Smooth muscle cell (in vitro differentiated cells): ENCODE measurements at regions not wholly inside any gene's neighbourhood (a gene's known extent, or its start where the extent isn't known, plus 50 kb on each side); places are given as distances from the start of the nearest gene placed in this dataset.

Experiments used
- DNase-seq: peaks from one replicate; lab custom pipeline; 2025; ENCODE audit not compliant: unreplicated experiment; lab: John Stamatoyannopoulos, UW
- H2AFZ ChIP-seq: fragments of 200-600 bp; sonication (generic); 2 replicates; pipeline ENCODE4 v1.6.0; 2016; ENCODE audit warnings: antibody characterized with exemption, low read depth, mild to moderate bottlenecking
- H3F3A ChIP-seq: fragments of 200-600 bp; sonication (generic); 2 replicates; pipeline ENCODE4 v1.6.0; 2017; ENCODE audit warnings: antibody characterized with exemption, low read depth
- H3K27ac ChIP-seq: fragments of 200-600 bp; sonication (generic); 2 replicates; pipeline ENCODE4 v1.5.1; 2016; ENCODE audit warnings: low read depth, mild to moderate bottlenecking
- H3K27me3 ChIP-seq: fragments of 200-600 bp; sonication (generic); 2 replicates; pipeline ENCODE4 v1.6.1; 2016; ENCODE audit warnings: low read depth, mild to moderate bottlenecking
- H3K36me3 ChIP-seq: fragments of 200-600 bp; sonication (generic); 2 replicates; pipeline ENCODE4 v1.5.1; 2016; ENCODE audit warnings: low read depth
- H3K4me1 ChIP-seq: fragments of 200-600 bp; sonication (generic); 2 replicates; pipeline ENCODE4 v1.5.1; 2016; ENCODE audit warnings: low read depth
- H3K4me2 ChIP-seq: fragments of 200-600 bp; sonication (generic); 2 replicates; pipeline ENCODE4 v1.6.0; 2016; ENCODE audit warnings: mild to moderate bottlenecking
- H3K4me3 ChIP-seq: fragments of 200-600 bp; sonication (generic); 2 replicates; pipeline ENCODE4 v1.5.1; 2016; ENCODE audit warnings: mild to moderate bottlenecking
- H3K79me2 ChIP-seq: fragments of 200-600 bp; sonication (generic); 2 replicates; pipeline ENCODE4 v1.6.0; 2016; ENCODE audit warnings: low read depth, mild to moderate bottlenecking
- H3K9ac ChIP-seq: fragments of 200-600 bp; sonication (generic); 2 replicates; pipeline ENCODE4 v1.6.0; 2016; ENCODE audit warnings: low read depth
- H3K9me3 ChIP-seq: fragments of 200-600 bp; sonication (generic); replicated peaks from 2 replicates; pipeline ENCODE4 v1.5.1; 2016; ENCODE audit warnings: low read depth
- H4K20me1 ChIP-seq: fragments of 200-600 bp; sonication (generic); 2 replicates; pipeline ENCODE4 v1.6.0; 2016; ENCODE audit warnings: low read depth
- WGBS: methylation state at CpG from one replicate; pipeline ENCODE4 v1.1.7; 2016; ENCODE audit warnings: low lambda C conversion rate; 5-methylcytosine and 5-hydroxymethylcytosine counted together
- TF ChIP-seq, protein P1 (sequence below): fragments of 200-600 bp; sonication (generic); IDR thresholded peaks from 2 replicates; pipeline ENCODE4 v1.5.1; 2017; ENCODE audit warnings: borderline replicate concordance, mild to moderate bottlenecking, antibody characterized with exemption; ENCODE audit not compliant: insufficient read depth, poor library complexity, severe bottlenecking

DNA sequence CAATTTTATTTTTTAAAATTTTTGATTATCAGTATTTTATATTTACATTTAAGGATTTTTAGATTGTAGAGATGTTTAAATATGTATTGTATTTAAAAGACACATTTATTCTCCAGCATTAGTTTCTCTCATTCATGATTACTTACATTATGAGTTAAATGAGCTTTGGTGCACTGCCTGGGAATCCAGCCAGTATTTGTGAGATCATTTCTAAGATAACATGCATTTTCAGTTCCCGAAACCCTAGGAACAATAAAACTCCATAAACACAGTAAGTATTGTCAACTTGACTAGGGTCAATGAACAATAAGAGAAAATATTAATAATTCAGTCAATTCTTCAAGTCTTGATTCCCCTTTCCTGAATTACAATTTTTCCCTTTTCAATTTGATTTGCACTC lies 403.3 kb downstream of the PLK2 start:
- Histone ChIP-seq H3K27me3 (no peaks in the 10 kb centered on the region), H3K4me3 (no peak overlapping the region), H3K9me3 (no peaks in the 10 kb centered on the region), H4K20me1 (no peaks in the 10 kb centered on the region), H3K36me3 (no peaks in the 10 kb centered on the region), H3K79me2 (no peaks in the 10 kb centered on the region), H3K27ac (no peak overlapping the region), H3K4me1 (no peaks in the 10 kb centered on the region), H2AFZ (no peak overlapping the region), H3K9ac (no peak overlapping the region), H3K4me2 (no peak overlapping the region), H3F3A (peaks cover 2% of the 10 kb centered on the region)
- no peak for DNase-seq
- TF ChIP-seq, protein P1, sequence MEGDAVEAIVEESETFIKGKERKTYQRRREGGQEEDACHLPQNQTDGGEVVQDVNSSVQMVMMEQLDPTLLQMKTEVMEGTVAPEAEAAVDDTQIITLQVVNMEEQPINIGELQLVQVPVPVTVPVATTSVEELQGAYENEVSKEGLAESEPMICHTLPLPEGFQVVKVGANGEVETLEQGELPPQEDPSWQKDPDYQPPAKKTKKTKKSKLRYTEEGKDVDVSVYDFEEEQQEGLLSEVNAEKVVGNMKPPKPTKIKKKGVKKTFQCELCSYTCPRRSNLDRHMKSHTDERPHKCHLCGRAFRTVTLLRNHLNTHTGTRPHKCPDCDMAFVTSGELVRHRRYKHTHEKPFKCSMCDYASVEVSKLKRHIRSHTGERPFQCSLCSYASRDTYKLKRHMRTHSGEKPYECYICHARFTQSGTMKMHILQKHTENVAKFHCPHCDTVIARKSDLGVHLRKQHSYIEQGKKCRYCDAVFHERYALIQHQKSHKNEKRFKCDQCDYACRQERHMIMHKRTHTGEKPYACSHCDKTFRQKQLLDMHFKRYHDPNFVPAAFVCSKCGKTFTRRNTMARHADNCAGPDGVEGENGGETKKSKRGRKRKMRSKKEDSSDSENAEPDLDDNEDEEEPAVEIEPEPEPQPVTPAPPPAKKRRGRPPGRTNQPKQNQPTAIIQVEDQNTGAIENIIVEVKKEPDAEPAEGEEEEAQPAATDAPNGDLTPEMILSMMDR: no peak
- WGBS: 80% methylated on average over 1 of the region's 1 CpG

DNA sequence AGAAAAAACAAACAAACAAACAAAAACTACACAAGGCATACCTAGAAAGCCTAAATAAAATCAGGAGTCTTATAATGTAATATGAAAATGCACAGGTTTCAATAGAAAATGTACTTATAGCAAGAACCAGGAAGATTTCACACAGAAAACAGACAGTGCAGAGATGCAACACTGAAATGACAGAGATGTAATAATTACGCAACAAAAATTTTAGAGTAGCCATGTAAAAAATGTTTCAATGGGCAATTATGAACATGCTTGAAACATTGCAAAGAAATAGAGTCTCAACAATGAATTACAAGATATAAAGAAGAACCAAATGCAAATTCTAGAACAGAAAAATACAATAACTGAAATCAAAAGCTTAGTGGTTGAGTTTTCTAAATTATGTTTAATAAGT lies 405.9 kb downstream of the PLK2 start:
- no peaks in the 10 kb centered on the region for H4K20me1 ChIP-seq
- H2AFZ ChIP-seq: no peak overlapping the region
- H3K9ac ChIP-seq: no peak overlapping the region
- no peak overlapping the region for H3K27ac ChIP-seq
- H3K79me2 ChIP-seq: no peaks in the 10 kb centered on the region
- no peaks in the 10 kb centered on the region for H3F3A ChIP-seq
- H3K36me3 ChIP-seq: no peaks in the 10 kb centered on the region
- WGBS: 95% methylated on average over 1 of the region's 1 CpG
- no peak overlapping the region for H3K4me2 ChIP-seq
- H3K4me3 ChIP-seq: no peak overlapping the region
- H3K4me1 ChIP-seq: no peaks in the 10 kb centered on the region
- TF ChIP-seq, protein P1: no peak
- H3K27me3 ChIP-seq: no peaks in the 10 kb centered on the region
- no peaks in the 10 kb centered on the region for H3K9me3 ChIP-seq
- no peak for DNase-seq

GRCh38 chr5:58048954-58049353 lies 410.9 kb downstream of the PLK2 start:
- WGBS: 52% methylated on average over 3 of the region's 3 CpGs

More at GRCh38 chr5:58048954-58049353, 410.9 kb downstream of the PLK2 start:
- no peaks in the 10 kb centered on the region for H4K20me1 ChIP-seq
- TF ChIP-seq, protein P1: no peak
- H3K36me3 ChIP-seq: no peaks in the 10 kb centered on the region
- H3K9ac ChIP-seq: no peak overlapping the region
- H3K4me3 ChIP-seq: no peak overlapping the region
- no peak for DNase-seq
- no peaks in the 10 kb centered on the region for H3F3A ChIP-seq
- no peaks in the 10 kb centered on the region for H3K9me3 ChIP-seq
- H2AFZ ChIP-seq: no peak overlapping the region
- no peaks in the 10 kb centered on the region for H3K4me1 ChIP-seq
- H3K79me2 ChIP-seq: no peaks in the 10 kb centered on the region
- H3K27me3 ChIP-seq: no peaks in the 10 kb centered on the region
- no peak overlapping the region for H3K4me2 ChIP-seq
- H3K27ac ChIP-seq: no peak overlapping the region
